HUES64 (cell line): ENCODE measurements at regions not wholly inside any gene's neighbourhood (a gene's known extent, or its start where the extent isn't known, plus 50 kb on each side); places are given as distances from the start of the nearest gene placed in this dataset.

Source experiments
- H3K27ac ChIP-seq: 2 replicates; pipeline ENCODE4 v1.7.0; 2013; ENCODE audit warnings: low read depth, low read length, inconsistent platforms
- H3K27me3 ChIP-seq: 2 replicates; pipeline ENCODE4 v1.6.1; 2013; ENCODE audit warnings: mild to moderate bottlenecking, low read length; ENCODE audit not compliant: insufficient read depth
- H3K36me3 ChIP-seq: 2 replicates; pipeline ENCODE4 v1.6.1; 2013; ENCODE audit warnings: mild to moderate bottlenecking, low read length; ENCODE audit not compliant: insufficient read depth
- H3K4me1 ChIP-seq: 2 replicates; pipeline ENCODE4 v1.6.1; 2013; ENCODE audit warnings: mild to moderate bottlenecking, low read length, moderate library complexity; ENCODE audit not compliant: insufficient read depth
- H3K4me3 ChIP-seq: 2 replicates; pipeline ENCODE4 v1.5.1; 2013; ENCODE audit warnings: mild to moderate bottlenecking, low read length, moderate library complexity
- H3K9ac ChIP-seq: 2 replicates; pipeline ENCODE4 v1.6.1; 2013; ENCODE audit warnings: mild to moderate bottlenecking, low read depth, low read length
- H3K9me3 ChIP-seq: 2 replicates; pipeline ENCODE4 v1.6.1; 2013; ENCODE audit warnings: low read depth, low read length; ENCODE audit not compliant: insufficient read depth
- WGBS: fragments of 150-250, 120-280 bp; methylation state at CpG from one replicate; pipeline ENCODE4 v1.1.7; 2013; ENCODE audit warnings: missing lambda C conversion rate; 5-methylcytosine and 5-hydroxymethylcytosine counted together

GRCh38 chr22:48517039-48518030 is 1310.3 kb downstream of the BRD1 start:
- WGBS: 92% methylated on average over 35 of the region's 35 CpGs
- Histone ChIP-seq H3K4me1 (peaks cover 6% of the 10 kb centered on the region), H3K4me3 (no peak overlapping the region), H3K27ac (no peak overlapping the region), H3K9ac (no peak overlapping the region), H3K36me3 (no peaks in the 10 kb centered on the region), H3K27me3 (no peaks in the 10 kb centered on the region), H3K9me3 (no peaks in the 10 kb centered on the region)

- Histone ChIP-seq H3K36me3 (no peaks in the 10 kb centered on the region), H3K9ac (no peak overlapping the region), H3K27ac (no peak overlapping the region), H3K9me3 (no peaks in the 10 kb centered on the region), H3K27me3 (no peaks in the 10 kb centered on the region), H3K4me3 (no peak overlapping the region), H3K4me1 (peaks cover 6% of the 10 kb centered on the region)
- 93% methylated on average over 9 of the region's 9 CpGs for WGBS
Observed at GRCh38 chr22:48516571-48516970, 1311.1 kb downstream of the BRD1 start.

- Histone ChIP-seq H3K27me3 (no peaks in the 10 kb centered on the region), H3K4me1 (peaks cover 6% of the 10 kb centered on the region), H3K36me3 (no peaks in the 10 kb centered on the region), H3K27ac (no peak overlapping the region), H3K9ac (no peak overlapping the region), H3K4me3 (no peak overlapping the region), H3K9me3 (no peaks in the 10 kb centered on the region)
- WGBS: 86% methylated on average over 24 of the region's 24 CpGs
Observed at GRCh38 chr22:48515571-48516200, 1312.0 kb downstream of the BRD1 start.

- no peaks in the 10 kb centered on the region for H3K36me3 ChIP-seq
- no peak overlapping the region for H3K27ac ChIP-seq
- peaks cover 11% of the 10 kb centered on the region for H3K4me1 ChIP-seq
- no peak overlapping the region for H3K9ac ChIP-seq
- no peak overlapping the region for H3K4me3 ChIP-seq
- 96% methylated on average over 10 of the region's 10 CpGs for whole genome bisulfite sequencing
- no peaks in the 10 kb centered on the region for H3K9me3 ChIP-seq
- H3K27me3 ChIP-seq: no peaks in the 10 kb centered on the region
Observed at GRCh38 chr22:48513929-48514328, 1313.7 kb downstream of the BRD1 start.

- Histone ChIP-seq H3K4me1 (peaks cover 11% of the 10 kb centered on the region), H3K36me3 (no peaks in the 10 kb centered on the region), H3K27me3 (no peaks in the 10 kb centered on the region), H3K9me3 (no peaks in the 10 kb centered on the region), H3K9ac (no peak overlapping the region), H3K4me3 (no peak overlapping the region), H3K27ac (no peak overlapping the region)
- WGBS: 94% methylated on average over 10 of the region's 10 CpGs
Observed at GRCh38 chr22:48513446-48513845, 1314.2 kb downstream of the BRD1 start.

- Histone ChIP-seq H3K4me1 (peaks cover 11% of the 10 kb centered on the region), H3K4me3 (no peak overlapping the region), H3K27ac (no peak overlapping the region), H3K9ac (no peak overlapping the region), H3K9me3 (no peaks in the 10 kb centered on the region), H3K27me3 (no peaks in the 10 kb centered on the region), H3K36me3 (no peaks in the 10 kb centered on the region)
- 96% methylated on average over 23 of the region's 23 CpGs for WGBS
Observed at GRCh38 chr22:48511781-48512327, 1315.8 kb downstream of the BRD1 start.

GRCh38 chr22:48511211-48511610 is 1316.5 kb downstream of the BRD1 start:
- Histone ChIP-seq H3K36me3 (no peaks in the 10 kb centered on the region), H3K9ac (no peak overlapping the region), H3K27me3 (no peaks in the 10 kb centered on the region), H3K4me1 (peaks cover 11% of the 10 kb centered on the region), H3K9me3 (no peaks in the 10 kb centered on the region), H3K27ac (no peak overlapping the region), H3K4me3 (no peak overlapping the region)
- 74% methylated on average over 7 of the region's 7 CpGs for WGBS

GRCh38 chr22:48510599-48510998 is 1317.1 kb downstream of the BRD1 start:
- H3K36me3 ChIP-seq: no peaks in the 10 kb centered on the region
- WGBS: 80% methylated on average over 1 of the region's 2 CpGs
- no peak overlapping the region for H3K27ac ChIP-seq
- no peak overlapping the region for H3K9ac ChIP-seq
- H3K4me3 ChIP-seq: no peak overlapping the region
- no peaks in the 10 kb centered on the region for H3K27me3 ChIP-seq
- H3K9me3 ChIP-seq: no peaks in the 10 kb centered on the region
- peaks cover 11% of the 10 kb centered on the region for H3K4me1 ChIP-seq

- Histone ChIP-seq H3K4me1 (peaks cover 11% of the 10 kb centered on the region), H3K27ac (no peak overlapping the region), H3K27me3 (no peaks in the 10 kb centered on the region), H3K4me3 (no peak overlapping the region), H3K9ac (no peak overlapping the region), H3K9me3 (no peaks in the 10 kb centered on the region), H3K36me3 (no peaks in the 10 kb centered on the region)
- WGBS: 91% methylated on average over 23 of the region's 23 CpGs
Observed at GRCh38 chr22:48507595-48508350, 1319.9 kb downstream of the BRD1 start.

- H3K9me3 ChIP-seq: no peaks in the 10 kb centered on the region
- no peaks in the 10 kb centered on the region for H3K36me3 ChIP-seq
- peaks cover 11% of the 10 kb centered on the region for H3K4me1 ChIP-seq
- WGBS: 93% methylated on average over 9 of the region's 9 CpGs
- no peaks in the 10 kb centered on the region for H3K27me3 ChIP-seq
- no peak overlapping the region for H3K4me3 ChIP-seq
- no peak overlapping the region for H3K27ac ChIP-seq
- no peak overlapping the region for H3K9ac ChIP-seq
Observed at GRCh38 chr22:48507171-48507570, 1320.5 kb downstream of the BRD1 start.
